Endothelial cell of umbilical vein (primary cell): ENCODE measurements at regions not wholly inside any gene's neighbourhood (a gene's known extent, or its start where the extent isn't known, plus 50 kb on each side); places are given as distances from the start of the nearest gene placed in this dataset.

Source experiments
- BruUV-seq: library from RNA; stranded (reverse); fragments of 400-500 nt; replicated peaks from 2 replicates; lab custom pipeline; 2021; lab: Mats Ljungman, UMichigan
- CTCF ChIA-PET: fragments of 300-600, 350-600 bp; sonication (Branson Sonifier 250); formaldehyde crosslinking; loops from one replicate; lab custom pipeline; 2021; ENCODE audit warnings: antibody characterized with exemption, inconsistent platforms; lab: Charles Lee
- POLR2A ChIA-PET: fragments of 300-600, 350-600 bp; sonication (Branson Sonifier 250); formaldehyde crosslinking; loops from one replicate; lab custom pipeline; 2021; ENCODE audit warnings: antibody characterized with exemption, inconsistent platforms; lab: Charles Lee
- DNase-seq: peaks from one replicate; pipeline ENCODE4 v3.0.0-alpha.2; 2011; ENCODE audit warnings: low read depth, low spot score
- FAIRE-seq: peaks from 2 replicates; lab custom pipeline; 2011; peaks lifted over from hg19 to GRCh38; lab: Jason Lieb, UNC
- H2AFZ ChIP-seq: 2 replicates; pipeline ENCODE4 v1.6.0; 2012; ENCODE audit warnings: low read depth, low read length, control low read depth, inconsistent platforms
- H3K27ac ChIP-seq: 2 replicates; pipeline ENCODE4 v1.5.1; 2011; ENCODE audit warnings: low read depth, mild to moderate bottlenecking, control low read depth, low read length, moderate library complexity; ENCODE audit not compliant: insufficient read depth
- H3K27me3 ChIP-seq, 2 experiments: 2 replicates each; pipeline versions ENCODE4 v1.6.0 to v1.6.1; 2011; ENCODE audit warnings: low read length in 2 of 2, mixed read lengths in 1 of 2; ENCODE audit not compliant: control insufficient read depth in 2 of 2, insufficient read depth in 2 of 2
- H3K36me3 ChIP-seq, 2 experiments: 2 replicates in 1 of 2; 3 replicates in 1 of 2; pipeline ENCODE4 v1.5.1; 2011; ENCODE audit warnings: low read length in 2 of 2, mild to moderate bottlenecking in 1 of 2, moderate library complexity in 1 of 2; ENCODE audit not compliant: control insufficient read depth in 2 of 2, insufficient read depth in 2 of 2; ENCODE audit errors: extremely low read depth in 1 of 2
- H3K4me1 ChIP-seq: 3 replicates; pipeline ENCODE4 v1.5.1; 2011; ENCODE audit warnings: mild to moderate bottlenecking, low read length; ENCODE audit not compliant: control insufficient read depth, insufficient read depth; ENCODE audit errors: extremely low read depth
- H3K4me2 ChIP-seq: 2 replicates; pipeline ENCODE4 v1.6.1; 2011; ENCODE audit warnings: low read length, control low read depth, mixed read lengths; ENCODE audit not compliant: insufficient read depth
- H3K4me3 ChIP-seq, 3 experiments: fragments of 200-600 bp in 1 of 3; sonication (generic), shearing (Covaris generic) in 1 of 3; replicated peaks in 1 of 3; 2 replicates each; pipeline ENCODE4 v1.5.1; 2011 to 2016; ENCODE audit warnings: control low read depth in 3 of 3, low read length in 3 of 3, mild to moderate bottlenecking in 2 of 3, inconsistent platforms in 1 of 3, low read depth in 1 of 3, moderate library complexity in 1 of 3; ENCODE audit not compliant: insufficient read depth in 1 of 3
- H3K79me2 ChIP-seq: 2 replicates; pipeline ENCODE4 v1.6.0; 2012; ENCODE audit warnings: low read length, inconsistent platforms; ENCODE audit not compliant: control insufficient read depth, insufficient read depth
- H3K9ac ChIP-seq: replicated peaks from 2 replicates; pipeline ENCODE3; 2011; ENCODE audit warnings: low read length, control low read depth; ENCODE audit not compliant: insufficient read depth; ENCODE audit errors: extremely low read depth
- H3K9me1 ChIP-seq: replicated peaks from 3 replicates; pipeline ENCODE4 v1.6.0; 2011; ENCODE audit warnings: mild to moderate bottlenecking, low read length; ENCODE audit not compliant: control insufficient read depth, insufficient read depth; ENCODE audit errors: extremely low read depth
- H3K9me3 ChIP-seq: replicated peaks from 2 replicates; pipeline ENCODE4 v1.5.1; 2012; ENCODE audit warnings: low read length, inconsistent platforms; ENCODE audit not compliant: control insufficient read depth, insufficient read depth
- H4K20me1 ChIP-seq: replicated peaks from 2 replicates; pipeline ENCODE3; 2011; ENCODE audit warnings: mild to moderate bottlenecking, low read length; ENCODE audit not compliant: control insufficient read depth, insufficient read depth; ENCODE audit errors: extremely low read depth
- EZH2 ChIP-seq: IDR thresholded peaks from 2 replicates; pipeline ENCODE4 v1.6.1; 2012; ENCODE audit warnings: borderline replicate concordance, low read depth, mild to moderate bottlenecking, moderate library complexity, low read length, inconsistent platforms; ENCODE audit not compliant: severe bottlenecking
- FOS ChIP-seq: IDR thresholded peaks from 2 replicates; pipeline ENCODE4 v1.6.1; 2011; ENCODE audit warnings: mild to moderate bottlenecking, low read length, moderate library complexity, borderline replicate concordance; ENCODE audit not compliant: insufficient read depth
- GATA2 ChIP-seq: IDR thresholded peaks from 2 replicates; pipeline ENCODE4 v1.7.0; 2011; ENCODE audit warnings: low read depth, mild to moderate bottlenecking, moderate library complexity, mixed read lengths, low read length; ENCODE audit not compliant: insufficient read length, insufficient read depth
- JUN ChIP-seq: IDR thresholded peaks from 2 replicates; pipeline ENCODE4 v1.6.1; 2011; ENCODE audit warnings: borderline replicate concordance, low read depth; ENCODE audit not compliant: insufficient read length, insufficient read depth
- MYC ChIP-seq: IDR thresholded peaks from one replicate; pipeline ENCODE4 v1.6.1; 2011; ENCODE audit warnings: mild to moderate bottlenecking, low read depth, low read length
- POLR2A ChIP-seq: IDR thresholded peaks from 2 replicates; pipeline ENCODE4 v1.6.1; 2012; ENCODE audit warnings: low read depth, mild to moderate bottlenecking, control low read depth, low read length
- POLR2AphosphoS5 ChIP-seq: IDR thresholded peaks from 2 replicates; pipeline ENCODE4 v1.6.1; 2012; ENCODE audit warnings: low read depth, mild to moderate bottlenecking, control low read depth, low read length, moderate library complexity; ENCODE audit not compliant: insufficient read depth
- dilution Hi-C: fragments of 300-500 bp; cut with MboI; formaldehyde crosslinking; loops from one replicate; pipeline ENCODE4 v1.15.0; 2019; ENCODE audit warnings: low sequenced_read_pairs; ENCODE audit not compliant: extremely low pct_ligation_motif_present
- intact Hi-C: fragments of 100-400 bp; cut with micrococcal nuclease; formaldehyde crosslinking; loops from one replicate; pipeline ENCODE4 v1.10.0; 2022
- TF ChIP-seq, protein P1 (sequence below), 2 donors: IDR thresholded peaks; 1 replicate in 1 of 2; 2 replicates in 1 of 2; pipeline ENCODE4 v1.5.1; 2011; ENCODE audit warnings: low read length in 2 of 2, mild to moderate bottlenecking in 2 of 2, moderate library complexity in 2 of 2, control low read depth in 1 of 2, inconsistent platforms in 1 of 2, low read depth in 1 of 2; ENCODE audit not compliant: insufficient read depth in 1 of 2; ENCODE audit errors: extremely low read depth in 1 of 2
- TF ChIP-seq, protein P2 (sequence below): IDR thresholded peaks from 2 replicates; pipeline ENCODE4 v1.6.1; 2011; ENCODE audit not compliant: insufficient read depth, insufficient read length

GRCh38 chr20:56848561-56848960 is 219.5 kb downstream of the TFAP2C start:
- TF ChIP-seq POLR2AphosphoS5 = no peak
- TF ChIP-seq MYC = no peak
- TF ChIP-seq POLR2A = no peak
- TF ChIP-seq, protein P1, sequence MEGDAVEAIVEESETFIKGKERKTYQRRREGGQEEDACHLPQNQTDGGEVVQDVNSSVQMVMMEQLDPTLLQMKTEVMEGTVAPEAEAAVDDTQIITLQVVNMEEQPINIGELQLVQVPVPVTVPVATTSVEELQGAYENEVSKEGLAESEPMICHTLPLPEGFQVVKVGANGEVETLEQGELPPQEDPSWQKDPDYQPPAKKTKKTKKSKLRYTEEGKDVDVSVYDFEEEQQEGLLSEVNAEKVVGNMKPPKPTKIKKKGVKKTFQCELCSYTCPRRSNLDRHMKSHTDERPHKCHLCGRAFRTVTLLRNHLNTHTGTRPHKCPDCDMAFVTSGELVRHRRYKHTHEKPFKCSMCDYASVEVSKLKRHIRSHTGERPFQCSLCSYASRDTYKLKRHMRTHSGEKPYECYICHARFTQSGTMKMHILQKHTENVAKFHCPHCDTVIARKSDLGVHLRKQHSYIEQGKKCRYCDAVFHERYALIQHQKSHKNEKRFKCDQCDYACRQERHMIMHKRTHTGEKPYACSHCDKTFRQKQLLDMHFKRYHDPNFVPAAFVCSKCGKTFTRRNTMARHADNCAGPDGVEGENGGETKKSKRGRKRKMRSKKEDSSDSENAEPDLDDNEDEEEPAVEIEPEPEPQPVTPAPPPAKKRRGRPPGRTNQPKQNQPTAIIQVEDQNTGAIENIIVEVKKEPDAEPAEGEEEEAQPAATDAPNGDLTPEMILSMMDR (IDR thresholded peaks at IDR 0.05; ENCODE audit: extremely low read depth in 1 of 2, insufficient read depth in 1 of 2, low read depth in 1 of 2, low read length in 2 of 2) = no peak
- TF ChIP-seq EZH2 = no peak
- no peak for TF ChIP-seq JUN
- TF ChIP-seq, protein P2, sequence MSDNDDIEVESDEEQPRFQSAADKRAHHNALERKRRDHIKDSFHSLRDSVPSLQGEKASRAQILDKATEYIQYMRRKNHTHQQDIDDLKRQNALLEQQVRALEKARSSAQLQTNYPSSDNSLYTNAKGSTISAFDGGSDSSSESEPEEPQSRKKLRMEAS = no peak
- TF ChIP-seq FOS = no peak
- TF ChIP-seq GATA2 = no peak
- no TSS peak for BruUV-seq
- Histone ChIP-seq H3K4me2 (no peak overlapping the region), H3K79me2 (no peaks in the 10 kb centered on the region), H3K27me3 (no peaks in the 10 kb centered on the region), H3K4me1 (no peaks in the 10 kb centered on the region), H3K36me3 (no peaks in the 10 kb centered on the region), H2AFZ (no peak overlapping the region), H3K27ac (no peak overlapping the region), H3K9ac (no peak overlapping the region), H3K9me1 (no peaks in the 10 kb centered on the region), H3K9me3 (no peaks in the 10 kb centered on the region), H4K20me1 (no peaks in the 10 kb centered on the region), H3K4me3 (no peak overlapping the region)
- FAIRE-seq = no peak
- DNase-seq = no peak
- dilution Hi-C loops (no loop called here), intact Hi-C loops (no loop called here)
- ChIA-PET POLR2A (no interaction called here), CTCF (no interaction called here)
